Ishikawa (cell line): ENCODE measurements at regions not wholly inside any gene's neighbourhood (a gene's known extent, or its start where the extent isn't known, plus 50 kb on each side); places are given as distances from the start of the nearest gene placed in this dataset.

Experiments
- EGR1 ChIP-seq: IDR thresholded peaks from 2 replicates; pipeline ENCODE4 v1.6.1; 2012
- EP300 ChIP-seq: IDR thresholded peaks from 2 replicates; pipeline ENCODE4 v1.6.1; 2012; ENCODE audit warnings: borderline replicate concordance
- RAD21 ChIP-seq: IDR thresholded peaks from 2 replicates; pipeline ENCODE4 v1.6.1; 2012; ENCODE audit warnings: low read depth
- TAF1 ChIP-seq: IDR thresholded peaks from 2 replicates; pipeline ENCODE4 v1.6.1; 2012; ENCODE audit warnings: low read depth, mild to moderate bottlenecking
- YY1 ChIP-seq: IDR thresholded peaks from 2 replicates; pipeline ENCODE4 v1.6.1; 2012; ENCODE audit warnings: low read depth
- TF ChIP-seq, protein P1 (sequence below): IDR thresholded peaks from 2 replicates; pipeline ENCODE4 v1.6.1; 2012; ENCODE audit warnings: low read depth, mild to moderate bottlenecking
- TF ChIP-seq, protein P2 (sequence below): IDR thresholded peaks from 2 replicates; pipeline ENCODE4 v1.6.1; 2012

DNA sequence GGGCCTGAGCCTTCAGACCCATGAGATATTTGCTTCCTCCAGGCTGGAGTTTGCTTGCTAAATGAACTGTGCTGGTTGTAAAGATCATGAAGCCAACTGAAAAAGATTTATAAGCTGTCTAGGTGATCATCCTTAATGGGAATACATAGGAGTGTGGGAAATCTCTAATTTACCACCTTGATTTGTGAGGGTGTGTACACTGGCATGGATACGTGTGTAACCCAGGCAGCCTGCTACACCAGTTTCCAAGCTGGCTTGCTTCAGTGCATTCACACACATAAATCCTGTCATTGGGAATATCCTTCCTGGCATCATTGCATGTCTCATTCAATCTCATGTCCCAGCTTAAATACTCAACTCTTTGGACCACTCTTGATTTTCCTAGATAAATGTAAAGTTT is 57.6 kb upstream of the GNG12 start:
- TF ChIP-seq EGR1: no peak
- TF ChIP-seq, protein P1, sequence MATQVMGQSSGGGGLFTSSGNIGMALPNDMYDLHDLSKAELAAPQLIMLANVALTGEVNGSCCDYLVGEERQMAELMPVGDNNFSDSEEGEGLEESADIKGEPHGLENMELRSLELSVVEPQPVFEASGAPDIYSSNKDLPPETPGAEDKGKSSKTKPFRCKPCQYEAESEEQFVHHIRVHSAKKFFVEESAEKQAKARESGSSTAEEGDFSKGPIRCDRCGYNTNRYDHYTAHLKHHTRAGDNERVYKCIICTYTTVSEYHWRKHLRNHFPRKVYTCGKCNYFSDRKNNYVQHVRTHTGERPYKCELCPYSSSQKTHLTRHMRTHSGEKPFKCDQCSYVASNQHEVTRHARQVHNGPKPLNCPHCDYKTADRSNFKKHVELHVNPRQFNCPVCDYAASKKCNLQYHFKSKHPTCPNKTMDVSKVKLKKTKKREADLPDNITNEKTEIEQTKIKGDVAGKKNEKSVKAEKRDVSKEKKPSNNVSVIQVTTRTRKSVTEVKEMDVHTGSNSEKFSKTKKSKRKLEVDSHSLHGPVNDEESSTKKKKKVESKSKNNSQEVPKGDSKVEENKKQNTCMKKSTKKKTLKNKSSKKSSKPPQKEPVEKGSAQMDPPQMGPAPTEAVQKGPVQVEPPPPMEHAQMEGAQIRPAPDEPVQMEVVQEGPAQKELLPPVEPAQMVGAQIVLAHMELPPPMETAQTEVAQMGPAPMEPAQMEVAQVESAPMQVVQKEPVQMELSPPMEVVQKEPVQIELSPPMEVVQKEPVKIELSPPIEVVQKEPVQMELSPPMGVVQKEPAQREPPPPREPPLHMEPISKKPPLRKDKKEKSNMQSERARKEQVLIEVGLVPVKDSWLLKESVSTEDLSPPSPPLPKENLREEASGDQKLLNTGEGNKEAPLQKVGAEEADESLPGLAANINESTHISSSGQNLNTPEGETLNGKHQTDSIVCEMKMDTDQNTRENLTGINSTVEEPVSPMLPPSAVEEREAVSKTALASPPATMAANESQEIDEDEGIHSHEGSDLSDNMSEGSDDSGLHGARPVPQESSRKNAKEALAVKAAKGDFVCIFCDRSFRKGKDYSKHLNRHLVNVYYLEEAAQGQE: no peak
- no peak for TF ChIP-seq EP300
- no peak for TF ChIP-seq TAF1
- TF ChIP-seq, protein P2, sequence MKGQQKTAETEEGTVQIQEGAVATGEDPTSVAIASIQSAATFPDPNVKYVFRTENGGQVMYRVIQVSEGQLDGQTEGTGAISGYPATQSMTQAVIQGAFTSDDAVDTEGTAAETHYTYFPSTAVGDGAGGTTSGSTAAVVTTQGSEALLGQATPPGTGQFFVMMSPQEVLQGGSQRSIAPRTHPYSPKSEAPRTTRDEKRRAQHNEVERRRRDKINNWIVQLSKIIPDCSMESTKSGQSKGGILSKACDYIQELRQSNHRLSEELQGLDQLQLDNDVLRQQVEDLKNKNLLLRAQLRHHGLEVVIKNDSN: no peak
- no peak for TF ChIP-seq YY1
- no peak for TF ChIP-seq RAD21
